KMS-11 (cell line): ENCODE measurements at regions not wholly inside any gene's neighbourhood (a gene's known extent, or its start where the extent isn't known, plus 50 kb on each side); places are given as distances from the start of the nearest gene placed in this dataset.

Experiments
- H2AFZ ChIP-seq: fragments of 200-600 bp; sonication (generic); 2 replicates; pipeline ENCODE4 v1.6.1; 2016; ENCODE audit warnings: antibody characterized with exemption, mixed run types, low read depth
- H3K27ac ChIP-seq: fragments of 200-600 bp; sonication (generic); 2 replicates; pipeline ENCODE4 v1.6.1; 2016; ENCODE audit warnings: mild to moderate bottlenecking, mixed run types
- H3K27me3 ChIP-seq: fragments of 200-600 bp; sonication (generic); 2 replicates; pipeline ENCODE4 v1.6.1; 2017; ENCODE audit warnings: mild to moderate bottlenecking, low read depth, mixed run types, moderate library complexity; ENCODE audit not compliant: insufficient read depth
- H3K36me3 ChIP-seq: fragments of 200-600 bp; sonication (generic); 2 replicates; pipeline ENCODE4 v1.6.1; 2017; ENCODE audit warnings: mild to moderate bottlenecking, mixed run types; ENCODE audit not compliant: insufficient read depth
- H3K4me1 ChIP-seq: fragments of 200-600 bp; sonication (generic); 2 replicates; pipeline ENCODE4 v1.6.1; 2016; ENCODE audit warnings: mild to moderate bottlenecking, low read depth, mixed run types; ENCODE audit not compliant: poor library complexity, severe bottlenecking
- H3K4me2 ChIP-seq: fragments of 200-600 bp; sonication (generic); 2 replicates; pipeline ENCODE4 v1.7.0; 2016; ENCODE audit warnings: mild to moderate bottlenecking, mixed run types
- H3K4me3 ChIP-seq: fragments of 200-600 bp; sonication (generic); IDR thresholded peaks from 2 replicates; pipeline ENCODE4 v1.6.1; 2017; ENCODE audit warnings: low read depth, low read length, mixed read lengths; ENCODE audit not compliant: insufficient read depth
- H3K79me2 ChIP-seq: fragments of 200-600 bp; sonication (generic); 2 replicates; pipeline ENCODE4 v1.6.1; 2016; ENCODE audit warnings: low read depth, mixed run types; ENCODE audit not compliant: insufficient read depth
- H3K9ac ChIP-seq: fragments of 200-600 bp; sonication (generic); 2 replicates; pipeline ENCODE4 v1.6.1; 2016; ENCODE audit warnings: mild to moderate bottlenecking, mixed run types
- H4K20me1 ChIP-seq: fragments of 200-600 bp; sonication (generic); 2 replicates; pipeline ENCODE4 v1.6.1; 2016; ENCODE audit warnings: mild to moderate bottlenecking, mixed run types; ENCODE audit not compliant: insufficient read depth
- CTCF ChIP-seq: fragments of 200-600 bp; sonication (generic); conservative IDR thresholded peaks from 2 replicates; pipeline ENCODE4 v1.6.1; 2017; ENCODE audit warnings: low read depth, mild to moderate bottlenecking, antibody characterized with exemption, low read length, moderate library complexity, mixed read lengths

GRCh38 chr17:27389542-27390140 is 66.6 kb upstream of the KSR1 start:
- Histone ChIP-seq H3K27me3 (no peaks in the 10 kb centered on the region), H3K4me2 (no peak overlapping the region), H3K4me3 (no peak overlapping the region), H3K36me3 (no peaks in the 10 kb centered on the region), H3K9ac (no peak overlapping the region), H3K4me1 (peaks cover 4% of the 10 kb centered on the region), H3K79me2 (no peaks in the 10 kb centered on the region), H2AFZ (no peak overlapping the region), H4K20me1 (no peaks in the 10 kb centered on the region), H3K27ac (no peak overlapping the region)
- TF ChIP-seq CTCF = no peak

- Histone ChIP-seq H3K9ac (no peak overlapping the region), H3K4me3 (no peak overlapping the region), H3K36me3 (no peaks in the 10 kb centered on the region), H2AFZ (no peak overlapping the region), H3K27ac (no peak overlapping the region), H3K4me2 (no peak overlapping the region), H3K27me3 (no peaks in the 10 kb centered on the region), H3K79me2 (no peaks in the 10 kb centered on the region), H3K4me1 (peaks cover 4% of the 10 kb centered on the region), H4K20me1 (no peaks in the 10 kb centered on the region)
- no peak for TF ChIP-seq CTCF
These were observed 65.7 kb upstream of the KSR1 start for GRCh38 chr17:27390540-27390939.

- peaks cover 4% of the 10 kb centered on the region for H3K4me1 ChIP-seq
- no peak overlapping the region for H3K9ac ChIP-seq
- no peaks in the 10 kb centered on the region for H3K79me2 ChIP-seq
- no peaks in the 10 kb centered on the region for H3K36me3 ChIP-seq
- no peak for TF ChIP-seq CTCF
- H3K27me3 ChIP-seq = no peaks in the 10 kb centered on the region
- H2AFZ ChIP-seq = no peak overlapping the region
- H3K27ac ChIP-seq = no peak overlapping the region
- H4K20me1 ChIP-seq = no peaks in the 10 kb centered on the region
- H3K4me3 ChIP-seq = no peak overlapping the region
- H3K4me2 ChIP-seq = no peak overlapping the region
These were observed 64.8 kb upstream of the KSR1 start for GRCh38 chr17:27391427-27391826.

GRCh38 chr17:27396045-27396444 is 60.2 kb upstream of the KSR1 start:
- no peaks in the 10 kb centered on the region for H3K4me1 ChIP-seq
- H3K4me3 ChIP-seq = no peak overlapping the region
- H3K27ac ChIP-seq = no peak overlapping the region
- no peak overlapping the region for H3K9ac ChIP-seq
- TF ChIP-seq CTCF = no peak
- H4K20me1 ChIP-seq = no peaks in the 10 kb centered on the region
- no peaks in the 10 kb centered on the region for H3K36me3 ChIP-seq
- no peaks in the 10 kb centered on the region for H3K27me3 ChIP-seq
- H3K79me2 ChIP-seq = no peaks in the 10 kb centered on the region
- no peak overlapping the region for H2AFZ ChIP-seq
- H3K4me2 ChIP-seq = no peak overlapping the region
